Mesenchymal stem cell (in vitro differentiated cells and primary cell): ENCODE measurements at regions not wholly inside any gene's neighbourhood (a gene's known extent, or its start where the extent isn't known, plus 50 kb on each side); places are given as distances from the start of the nearest gene placed in this dataset.
"Not testable (repeated sequence)": the region's sequence is repeated elsewhere in the genome, so short reads cannot be mapped to it uniquely, and the experiment has no call there.

ENCODE experiments used
- DNase-seq: peaks from one replicate; pipeline ENCODE4 v3.0.0-alpha.2; 2013
- H2AFZ ChIP-seq: one replicate; pipeline ENCODE4 v1.6.1; 2013; ENCODE audit warnings: low read depth, mild to moderate bottlenecking, control low read depth, inconsistent platforms, low read length, moderate library complexity
- H2AK5ac ChIP-seq: 2 replicates; pipeline ENCODE4 v1.6.1; 2013; ENCODE audit warnings: low read length, moderate library complexity, mild to moderate bottlenecking, inconsistent platforms; ENCODE audit not compliant: severe bottlenecking
- H2BK120ac ChIP-seq: one replicate; pipeline ENCODE4 v1.6.1; 2013; ENCODE audit warnings: low read depth, mild to moderate bottlenecking, inconsistent platforms, low read length, moderate library complexity
- H2BK12ac ChIP-seq, 2 experiments: one replicate each; pipeline ENCODE4 v1.6.1; 2013; ENCODE audit warnings: inconsistent platforms in 2 of 2, low read length in 2 of 2, mild to moderate bottlenecking in 2 of 2, moderate library complexity in 2 of 2, control low read depth in 1 of 2
- H2BK15ac ChIP-seq: one replicate; pipeline ENCODE4 v1.6.1; 2013; ENCODE audit warnings: mild to moderate bottlenecking, low read depth, inconsistent platforms; ENCODE audit not compliant: poor library complexity, severe bottlenecking
- H2BK5ac ChIP-seq: 2 replicates; pipeline ENCODE4 v1.6.1; 2013; ENCODE audit warnings: low read depth, mild to moderate bottlenecking, low read length, control low read depth, inconsistent platforms; ENCODE audit not compliant: poor library complexity, severe bottlenecking
- H3K14ac ChIP-seq, 2 experiments: one replicate each; pipeline ENCODE4 v1.6.1; 2013; ENCODE audit warnings: inconsistent platforms in 2 of 2, low read length in 2 of 2, control low read depth in 1 of 2, mild to moderate bottlenecking in 1 of 2, moderate library complexity in 1 of 2
- H3K18ac ChIP-seq, 2 experiments: one replicate each; pipeline ENCODE4 v1.6.1; 2013; ENCODE audit warnings: inconsistent platforms in 2 of 2, low read length in 2 of 2, control low read depth in 1 of 2, low read depth in 1 of 2, mild to moderate bottlenecking in 1 of 2
- H3K23ac ChIP-seq, 2 experiments: one replicate each; pipeline ENCODE4 v1.6.1; 2013; ENCODE audit warnings: inconsistent platforms in 2 of 2, low read length in 2 of 2, mild to moderate bottlenecking in 2 of 2, moderate library complexity in 2 of 2, control low read depth in 1 of 2
- H3K27ac ChIP-seq: 2 replicates; pipeline ENCODE4 v1.5.1; 2013; ENCODE audit warnings: mild to moderate bottlenecking, moderate library complexity, low read length, control low read depth, inconsistent platforms; ENCODE audit not compliant: poor library complexity, severe bottlenecking
- H3K27me3 ChIP-seq, 2 experiments: 2 replicates each; pipeline versions ENCODE4 v1.6.1 to v1.7.0; 2013; ENCODE audit warnings: low read length in 2 of 2, mild to moderate bottlenecking in 2 of 2, moderate library complexity in 2 of 2, control low read depth in 1 of 2, inconsistent platforms in 1 of 2; ENCODE audit not compliant: control insufficient read depth in 1 of 2, insufficient read depth in 1 of 2
- H3K36me3 ChIP-seq, 2 experiments: 2 replicates each; pipeline versions ENCODE4 v1.6.1 to v1.7.0; 2013; ENCODE audit warnings: low read length in 2 of 2, control low read depth in 1 of 2, inconsistent platforms in 1 of 2, low read depth in 1 of 2, mild to moderate bottlenecking in 1 of 2; ENCODE audit not compliant: insufficient read depth in 2 of 2, control insufficient read depth in 1 of 2
- H3K4ac ChIP-seq, 2 experiments: one replicate each; pipeline ENCODE4 v1.6.1; 2013; ENCODE audit warnings: inconsistent platforms in 2 of 2, low read length in 2 of 2, mild to moderate bottlenecking in 2 of 2, moderate library complexity in 2 of 2, control low read depth in 1 of 2, low read depth in 1 of 2
- H3K4me1 ChIP-seq: 2 replicates; pipeline ENCODE4 v1.6.1; 2013; ENCODE audit warnings: low read depth, low read length, control low read depth; ENCODE audit not compliant: control insufficient read depth, insufficient read depth
- H3K4me2 ChIP-seq: 2 replicates; pipeline ENCODE4 v1.6.1; 2013; ENCODE audit warnings: low read length, mild to moderate bottlenecking, inconsistent platforms; ENCODE audit not compliant: poor library complexity, severe bottlenecking
- H3K4me3 ChIP-seq, 2 experiments: 2 replicates each; pipeline versions ENCODE4 v1.5.1 to v1.7.0; 2013; ENCODE audit warnings: low read length in 2 of 2, mild to moderate bottlenecking in 2 of 2, control low read depth in 1 of 2, low read depth in 1 of 2; ENCODE audit not compliant: insufficient read depth in 1 of 2
- H3K79me1 ChIP-seq: replicated peaks from 2 replicates; pipeline ENCODE4 v1.6.1; 2013; ENCODE audit warnings: mild to moderate bottlenecking, control low read depth, low read length, inconsistent platforms; ENCODE audit not compliant: poor library complexity, severe bottlenecking
- H3K9ac ChIP-seq: 2 replicates; pipeline ENCODE4 v1.7.0; 2013; ENCODE audit warnings: mild to moderate bottlenecking, low read length, moderate library complexity
- H3K9me3 ChIP-seq: 2 replicates; pipeline ENCODE4 v1.7.0; 2013; ENCODE audit warnings: mild to moderate bottlenecking, low read length; ENCODE audit not compliant: control insufficient read depth
- H4K8ac ChIP-seq: one replicate; pipeline ENCODE4 v1.6.1; 2013; ENCODE audit warnings: inconsistent platforms, mild to moderate bottlenecking, low read length, moderate library complexity
- H4K91ac ChIP-seq: one replicate; pipeline ENCODE4 v1.6.1; 2013; ENCODE audit warnings: mild to moderate bottlenecking, low read length, inconsistent platforms
- WGBS: methylation state at CpG from one replicate; pipeline ENCODE4 v1.1.7; 2013; ENCODE audit warnings: mixed read lengths; 5-methylcytosine and 5-hydroxymethylcytosine counted together

DNA sequence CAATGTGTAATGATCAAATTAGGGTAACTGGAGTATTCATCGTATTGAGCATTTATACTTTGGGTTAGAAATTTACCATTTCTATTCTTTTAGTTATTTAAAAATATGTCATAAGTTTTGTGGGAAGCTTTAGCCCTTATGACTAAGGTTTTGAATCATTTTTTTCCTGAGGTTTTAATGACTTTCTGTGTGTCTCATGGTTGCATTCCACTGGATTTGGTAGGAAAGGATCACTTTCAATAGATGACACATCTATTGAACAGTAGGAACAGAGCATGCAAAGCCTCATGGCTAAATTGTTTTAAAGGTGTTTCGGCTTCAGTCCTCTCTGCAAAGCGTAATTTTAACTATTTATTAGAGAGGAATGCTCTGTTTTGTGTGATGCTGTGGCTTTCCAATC, 512.4 kb upstream of the CHD1 start:
- WGBS = 100% methylated on average over 1 of the region's 3 CpGs
- H3K18ac ChIP-seq = no peak overlapping the region

DNA sequence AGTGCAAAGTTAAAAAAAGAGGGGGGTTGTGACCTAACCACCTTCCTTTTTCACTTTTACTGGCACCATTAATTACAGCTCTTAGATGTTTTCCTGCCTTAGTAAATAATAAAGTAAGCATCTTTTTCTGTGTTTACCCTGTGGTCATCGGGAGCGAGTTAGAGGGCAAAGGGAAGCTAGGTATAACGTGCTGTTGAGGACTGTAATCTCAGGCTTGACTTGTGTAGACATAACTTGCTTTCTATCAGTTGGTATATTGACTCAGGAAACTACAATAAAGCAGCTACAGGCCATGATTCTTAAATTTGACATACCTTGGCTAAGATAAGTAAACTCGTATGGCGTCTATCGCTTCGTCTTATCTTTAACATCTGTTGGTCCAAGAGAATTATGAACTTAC, 509.8 kb upstream of the CHD1 start:
- H3K27me3 ChIP-seq = no peaks in the 10 kb centered on the region
- no peak overlapping the region for H2AFZ ChIP-seq
- no peak overlapping the region for H3K4ac ChIP-seq
- H3K79me1 ChIP-seq = no peaks in the 10 kb centered on the region
- H2BK15ac ChIP-seq = no peak overlapping the region
- H2BK12ac ChIP-seq = no peak overlapping the region
- no peak for DNase-seq
- no peaks in the 10 kb centered on the region for H3K4me1 ChIP-seq
- no peak overlapping the region for H2AK5ac ChIP-seq
- H4K8ac ChIP-seq = no peak overlapping the region
- H3K4me2 ChIP-seq = no peak overlapping the region
- no peak overlapping the region for H3K14ac ChIP-seq
- H3K36me3 ChIP-seq = no peaks in the 10 kb centered on the region
- H3K23ac ChIP-seq = no peak overlapping the region
- 74% methylated on average over 4 of the region's 7 CpGs for WGBS
- H3K27ac ChIP-seq = no peak overlapping the region
- H3K9ac ChIP-seq = no peak overlapping the region
- no peak overlapping the region for H3K18ac ChIP-seq
- H3K4me3 ChIP-seq = no peak overlapping the region
- H2BK120ac ChIP-seq = no peak overlapping the region
- no peak overlapping the region for H4K91ac ChIP-seq
- peaks cover 7% of the 10 kb centered on the region for H3K9me3 ChIP-seq
- no peak overlapping the region for H2BK5ac ChIP-seq

More for the DNA sequence above, 512.4 kb upstream of the CHD1 start:
- H3K14ac ChIP-seq = no peak overlapping the region
- no peak overlapping the region for H2BK5ac ChIP-seq
- H3K9ac ChIP-seq = no peak overlapping the region
- H3K4me2 ChIP-seq = no peak overlapping the region
- no peak overlapping the region for H3K4me3 ChIP-seq
- H3K27ac ChIP-seq = no peak overlapping the region
- H3K4me1 ChIP-seq = no peaks in the 10 kb centered on the region
- no peak overlapping the region for H4K8ac ChIP-seq
- H3K79me1 ChIP-seq = no peaks in the 10 kb centered on the region
- H3K4ac ChIP-seq = no peak overlapping the region
- no peak overlapping the region for H4K91ac ChIP-seq
- no peak overlapping the region for H2BK12ac ChIP-seq
- H2AFZ ChIP-seq = no peak overlapping the region
- no peaks in the 10 kb centered on the region for H3K36me3 ChIP-seq
- H2BK15ac ChIP-seq = no peak overlapping the region
- H3K9me3 ChIP-seq = peaks cover 7% of the 10 kb centered on the region
- no peak overlapping the region for H2AK5ac ChIP-seq
- DNase-seq = no peak
- H3K23ac ChIP-seq = no peak overlapping the region
- H2BK120ac ChIP-seq = no peak overlapping the region
- H3K27me3 ChIP-seq = no peaks in the 10 kb centered on the region

DNA sequence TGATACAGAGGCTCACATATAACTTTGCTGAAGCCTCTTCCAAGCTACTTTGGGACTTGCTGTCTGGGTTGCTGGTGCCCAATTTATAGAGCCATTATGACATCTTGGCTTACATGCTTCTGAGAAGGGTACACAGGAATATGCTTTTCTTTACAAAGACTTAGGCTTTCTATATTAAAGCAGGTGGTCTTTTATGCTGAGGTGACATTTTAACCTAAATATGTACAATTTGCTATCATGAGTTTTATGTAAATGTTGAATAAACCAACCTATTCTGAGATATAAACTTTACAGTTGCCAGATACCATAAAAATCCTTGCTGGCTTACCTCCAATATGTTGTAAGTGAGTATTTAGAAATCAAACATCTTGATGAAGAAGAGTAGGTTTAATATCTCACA, 509.2 kb upstream of the CHD1 start:
- no peak overlapping the region for H3K4me3 ChIP-seq
- H3K4me1 ChIP-seq = no peaks in the 10 kb centered on the region
- H2BK15ac ChIP-seq = no peak overlapping the region
- H2BK120ac ChIP-seq = no peak overlapping the region
- no peak overlapping the region for H3K9ac ChIP-seq
- no peak for DNase-seq
- no peak overlapping the region for H3K14ac ChIP-seq
- no peaks in the 10 kb centered on the region for H3K36me3 ChIP-seq
- H4K91ac ChIP-seq = no peak overlapping the region
- no peak overlapping the region for H2BK12ac ChIP-seq
- H3K9me3 ChIP-seq = peaks cover 7% of the 10 kb centered on the region
- H3K23ac ChIP-seq = no peak overlapping the region
- no peak overlapping the region for H3K27ac ChIP-seq
- H3K79me1 ChIP-seq = no peaks in the 10 kb centered on the region
- H3K27me3 ChIP-seq = no peaks in the 10 kb centered on the region
- no peak overlapping the region for H3K18ac ChIP-seq
- no peak overlapping the region for H2BK5ac ChIP-seq
- H2AFZ ChIP-seq = no peak overlapping the region
- no peak overlapping the region for H3K4ac ChIP-seq
- H3K4me2 ChIP-seq = no peak overlapping the region
- no peak overlapping the region for H4K8ac ChIP-seq
- no peak overlapping the region for H2AK5ac ChIP-seq

DNA sequence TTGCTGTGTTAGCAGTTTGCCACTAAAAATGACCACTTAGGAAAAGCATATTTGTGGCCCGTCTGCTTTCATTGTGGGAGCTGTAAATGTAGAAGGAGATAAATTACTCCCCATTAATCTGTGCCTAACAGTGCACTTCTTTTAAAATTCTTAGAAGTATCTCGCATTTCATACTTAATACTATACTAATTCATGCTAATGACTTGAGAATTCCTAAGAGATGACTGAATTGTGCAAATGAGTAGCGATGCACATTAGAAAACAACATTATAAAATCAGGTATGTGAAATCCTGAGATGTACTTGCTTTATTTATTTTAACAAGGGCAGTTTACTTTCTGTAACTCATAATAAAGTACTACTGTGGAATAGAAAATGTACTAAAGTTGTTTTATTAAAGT, 494.6 kb upstream of the CHD1 start:
- H2BK120ac ChIP-seq, DNase-seq, H2AFZ ChIP-seq, H3K79me1 ChIP-seq, H3K4me3 ChIP-seq, H3K14ac ChIP-seq, H3K4ac ChIP-seq, H3K4me1 ChIP-seq, H3K36me3 ChIP-seq, H3K9ac ChIP-seq, H3K9me3 ChIP-seq, H3K27ac ChIP-seq, H2AK5ac ChIP-seq, H4K8ac ChIP-seq, H2BK5ac ChIP-seq, H3K27me3 ChIP-seq, H3K18ac ChIP-seq, H4K91ac ChIP-seq, H2BK15ac ChIP-seq, H2BK12ac ChIP-seq, H3K23ac ChIP-seq, H3K4me2 ChIP-seq: not testable (repeated sequence)
- WGBS = no CpG with 5 or more reads among the region's 3 CpGs
